ENCODE measurements at regions not wholly inside any gene's neighbourhood (a gene's known extent, or its start where the extent isn't known, plus 50 kb on each side); places are given as distances from the start of the nearest gene placed in this dataset.

GRCh38 chr14:23816371-23816770 is 137.2 kb upstream of the DHRS4 start:
- ChIA-PET CTCF (no interaction called here), POLR2A (ENCODE audit: unreplicated experiment) (no interaction called here)
- Histone ChIP-seq H3K23ac (ENCODE audit: low read depth, low read length) (no peak overlapping the region), H4K5ac (ENCODE audit: low read depth, low read length) (no peak overlapping the region), H2AFZ (replicated peaks; ENCODE audit: low read length, poor library complexity) (no peak overlapping the region), H3K14ac (replicated peaks; ENCODE audit: low read depth, low read length) (no peak overlapping the region), H3K4me3 (ENCODE audit: insufficient read depth, low read depth, low read length) (no peak overlapping the region), H2AK5ac (ENCODE audit: low read depth, low read length) (no peak overlapping the region), H3K27me3 (ENCODE audit: control insufficient read depth, insufficient read depth, low read length) (no peaks in the 10 kb centered on the region), H3K56ac (ENCODE audit: extremely low read depth, insufficient read depth, low read length) (no peak overlapping the region), H3K18ac (ENCODE audit: low read depth, low read length) (no peak overlapping the region), H3K27ac (ENCODE audit: insufficient read depth, low read length) (no peak overlapping the region), H2BK5ac (ENCODE audit: low read depth, low read length, poor library complexity, severe bottlenecking) (no peak overlapping the region), H3K36me3 (ENCODE audit: control insufficient read depth, insufficient read depth, low read length) (no peaks in the 10 kb centered on the region), H3K9me3 (ENCODE audit: control insufficient read depth, insufficient read depth, low read length) (no peaks in the 10 kb centered on the region), H3K79me1 (ENCODE audit: low read depth in 1 of 2, low read length in 2 of 2) (no peaks in the 10 kb centered on the region), H3K9ac (ENCODE audit: low read depth, low read length) (no peak overlapping the region), H2BK120ac (ENCODE audit: low read depth, low read length) (no peak overlapping the region), H2AK9ac (replicated peaks; ENCODE audit: low read depth, low read length, poor library complexity) (no peak overlapping the region), H2BK20ac (ENCODE audit: low read depth, low read length) (no peak overlapping the region), H4K20me1 (ENCODE audit: insufficient read depth, low read length) (no peaks in the 10 kb centered on the region), H4K8ac (ENCODE audit: low read depth in 2 of 2, low read length in 2 of 2) (no peak overlapping the region), H3K4me2 (ENCODE audit: low read depth, low read length) (no peak overlapping the region), H3K9me1 (ENCODE audit: insufficient read depth, low read length) (no peaks in the 10 kb centered on the region), H3K4me1 (ENCODE audit: control insufficient read depth, insufficient read depth, low read length) (no peaks in the 10 kb centered on the region), H2BK15ac (ENCODE audit: low read depth, low read length) (no peak overlapping the region), H3K4ac (ENCODE audit: low read depth, low read length) (no peak overlapping the region), H4K91ac (ENCODE audit: insufficient read depth, low read depth, low read length) (no peak overlapping the region)
- BruUV-seq (replicated peaks), result no TSS peak
- dilution Hi-C loops (cut with HindIII; ENCODE audit: low sequenced_read_pairs, unreplicated experiment), result no loop called here
- intact Hi-C loops (cut with micrococcal nuclease), result no loop called here
- DNase-seq (no peak), ATAC-seq (ENCODE audit: low read depth) (no peak)
- no CpG with 5 or more reads among the region's 5 CpGs for WGBS, 2 experiments (ENCODE audit: extremely low coverage in 2 of 2, insufficient read length in 1 of 2)
- in situ Hi-C loops (cut with MboI; ENCODE audit: low sequenced_read_pairs), result no loop called here
- TF ChIP-seq CHD1 (IDR thresholded peaks at IDR 0.05; ENCODE audit: low read depth, low read length) (no peak), BHLHE40 (IDR thresholded peaks at IDR 0.05; ENCODE audit: low read depth, low read length) (no peak), MAZ (IDR thresholded peaks at IDR 0.05; ENCODE audit: borderline replicate concordance, low read depth, low read length) (no peak), USF2 (IDR thresholded peaks at IDR 0.05; ENCODE audit: low read depth, low read length) (no peak), SMC3 (IDR thresholded peaks at IDR 0.05; ENCODE audit: low read depth, low read length) (no peak), POLR2A (IDR thresholded peaks at IDR 0.05; ENCODE audit: low read depth, low read length) (no peak), RCOR1 (IDR thresholded peaks at IDR 0.05; ENCODE audit: insufficient replicate concordance, low read length) (no peak), RFX5 (IDR thresholded peaks at IDR 0.05; ENCODE audit: low read depth, low read length) (no peak)
- TF ChIP-seq, protein P1, sequence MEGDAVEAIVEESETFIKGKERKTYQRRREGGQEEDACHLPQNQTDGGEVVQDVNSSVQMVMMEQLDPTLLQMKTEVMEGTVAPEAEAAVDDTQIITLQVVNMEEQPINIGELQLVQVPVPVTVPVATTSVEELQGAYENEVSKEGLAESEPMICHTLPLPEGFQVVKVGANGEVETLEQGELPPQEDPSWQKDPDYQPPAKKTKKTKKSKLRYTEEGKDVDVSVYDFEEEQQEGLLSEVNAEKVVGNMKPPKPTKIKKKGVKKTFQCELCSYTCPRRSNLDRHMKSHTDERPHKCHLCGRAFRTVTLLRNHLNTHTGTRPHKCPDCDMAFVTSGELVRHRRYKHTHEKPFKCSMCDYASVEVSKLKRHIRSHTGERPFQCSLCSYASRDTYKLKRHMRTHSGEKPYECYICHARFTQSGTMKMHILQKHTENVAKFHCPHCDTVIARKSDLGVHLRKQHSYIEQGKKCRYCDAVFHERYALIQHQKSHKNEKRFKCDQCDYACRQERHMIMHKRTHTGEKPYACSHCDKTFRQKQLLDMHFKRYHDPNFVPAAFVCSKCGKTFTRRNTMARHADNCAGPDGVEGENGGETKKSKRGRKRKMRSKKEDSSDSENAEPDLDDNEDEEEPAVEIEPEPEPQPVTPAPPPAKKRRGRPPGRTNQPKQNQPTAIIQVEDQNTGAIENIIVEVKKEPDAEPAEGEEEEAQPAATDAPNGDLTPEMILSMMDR (conservative IDR thresholded peaks at IDR 0.05; ENCODE audit: low read depth, low read length), result no peak

All from IMR-90 (cell line).